ENCODE measurements at regions not wholly inside any gene's neighbourhood (a gene's known extent, or its start where the extent isn't known, plus 50 kb on each side); places are given as distances from the start of the nearest gene placed in this dataset.

GRCh38 chr13:77397636-77398035 is 70.7 kb upstream of the MYCBP2 start:
- no peak for TF ChIP-seq CTCF (IDR thresholded peaks at IDR 0.05; ENCODE audit: insufficient read depth, low read depth, low read length)
- H3K4me3 ChIP-seq (ENCODE audit: low read depth, low read length): no peak overlapping the region
- DNase-seq (ENCODE audit: low read depth): no peak

GRCh38 chr13:77391475-77391874 is 64.6 kb upstream of the MYCBP2 start:
- no peak for TF ChIP-seq CTCF (IDR thresholded peaks at IDR 0.05; ENCODE audit: insufficient read depth, low read depth, low read length)
- H3K4me3 ChIP-seq (ENCODE audit: low read depth, low read length): no peak overlapping the region
- DNase-seq (ENCODE audit: low read depth): no peak

- H3K4me3 ChIP-seq (ENCODE audit: low read depth, low read length): no peak overlapping the region
- no peak for DNase-seq (ENCODE audit: low read depth)
- TF ChIP-seq CTCF (IDR thresholded peaks at IDR 0.05; ENCODE audit: insufficient read depth, low read depth, low read length): no peak
Measured at GRCh38 chr13:77390391-77390790, 63.5 kb upstream of the MYCBP2 start.

GRCh38 chr13:77389625-77390000 is 62.7 kb upstream of the MYCBP2 start:
- no peak overlapping the region for H3K4me3 ChIP-seq (ENCODE audit: low read depth, low read length)
- DNase-seq (ENCODE audit: low read depth): no peak
- TF ChIP-seq CTCF (IDR thresholded peaks at IDR 0.05; ENCODE audit: insufficient read depth, low read depth, low read length): no peak

GRCh38 chr13:77388944-77389624 is 62.2 kb upstream of the MYCBP2 start:
- DNase-seq (ENCODE audit: low read depth): no peak
- TF ChIP-seq CTCF (IDR thresholded peaks at IDR 0.05; ENCODE audit: insufficient read depth, low read depth, low read length): no peak
- no peak overlapping the region for H3K4me3 ChIP-seq (ENCODE audit: low read depth, low read length)

- no peak overlapping the region for H3K4me3 ChIP-seq (ENCODE audit: low read depth, low read length)
- TF ChIP-seq CTCF (IDR thresholded peaks at IDR 0.05; ENCODE audit: insufficient read depth, low read depth, low read length): no peak
- no peak for DNase-seq (ENCODE audit: low read depth)
Measured at GRCh38 chr13:77387607-77388200, 60.8 kb upstream of the MYCBP2 start.

Measured in fibroblast of villous mesenchyme (primary cell).